ENCODE measurements at regions not wholly inside any gene's neighbourhood (a gene's known extent, or its start where the extent isn't known, plus 50 kb on each side); places are given as distances from the start of the nearest gene placed in this dataset.

DNA sequence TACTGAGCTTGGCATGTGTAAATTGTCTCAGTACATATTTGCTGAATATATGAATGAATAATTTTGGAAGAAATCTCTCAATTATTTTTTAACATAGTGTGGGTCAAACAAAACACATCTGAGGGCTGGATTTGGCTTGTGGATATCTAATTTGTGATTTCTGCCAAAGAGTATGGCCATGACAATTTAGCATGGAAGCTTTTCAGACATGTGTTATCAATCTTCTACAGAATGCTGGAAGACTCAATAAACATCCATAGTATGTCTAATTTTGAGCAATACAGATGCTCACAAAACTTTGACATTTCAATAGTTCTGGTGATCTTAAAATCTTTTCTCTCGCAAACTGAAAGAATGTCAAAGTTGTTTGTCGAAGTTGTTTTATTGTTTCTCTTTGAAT, 214.1 kb upstream of the ANKH start:
- BruUV-seq (replicated peaks), result no TSS peak
- Histone ChIP-seq H4K20me1 (ENCODE audit: low read length) (no peaks in the 10 kb centered on the region), H3K4me1 (ENCODE audit: insufficient read depth, low read length) (no peaks in the 10 kb centered on the region), H3K4me2 (ENCODE audit: low read length) (no peak overlapping the region), H3K9ac (ENCODE audit: low read length) (no peak overlapping the region), H3K27me3 (ENCODE audit: low read length) (peaks cover 23% of the 10 kb centered on the region; the same call in 1 of the 2 replicates), H3K9me3 (ENCODE audit: low read length) (no peaks in the 10 kb centered on the region), H3F3A (ENCODE audit: low read length, unreplicated experiment) (no peaks in the 10 kb centered on the region), H3K36me3 (ENCODE audit: low read depth, low read length) (no peaks in the 10 kb centered on the region), H3K9me2 (replicated peaks; ENCODE audit: low read length) (no peaks in the 10 kb centered on the region), H3K27ac (ENCODE audit: low read length) (no peak overlapping the region), H3K79me2 (ENCODE audit: low read length) (no peaks in the 10 kb centered on the region), H2AFZ (ENCODE audit: low read length) (no peak overlapping the region), H3K4me3 (ENCODE audit: low read length) (no peak overlapping the region)
- ChIA-PET CTCF (no interaction called here), POLR2A (ENCODE audit: unreplicated experiment) (no interaction called here)
- TF ChIP-seq EZH2 (IDR thresholded peaks at IDR 0.05; ENCODE audit: low read length, unreplicated experiment), result no peak
- TF ChIP-seq, protein P1, sequence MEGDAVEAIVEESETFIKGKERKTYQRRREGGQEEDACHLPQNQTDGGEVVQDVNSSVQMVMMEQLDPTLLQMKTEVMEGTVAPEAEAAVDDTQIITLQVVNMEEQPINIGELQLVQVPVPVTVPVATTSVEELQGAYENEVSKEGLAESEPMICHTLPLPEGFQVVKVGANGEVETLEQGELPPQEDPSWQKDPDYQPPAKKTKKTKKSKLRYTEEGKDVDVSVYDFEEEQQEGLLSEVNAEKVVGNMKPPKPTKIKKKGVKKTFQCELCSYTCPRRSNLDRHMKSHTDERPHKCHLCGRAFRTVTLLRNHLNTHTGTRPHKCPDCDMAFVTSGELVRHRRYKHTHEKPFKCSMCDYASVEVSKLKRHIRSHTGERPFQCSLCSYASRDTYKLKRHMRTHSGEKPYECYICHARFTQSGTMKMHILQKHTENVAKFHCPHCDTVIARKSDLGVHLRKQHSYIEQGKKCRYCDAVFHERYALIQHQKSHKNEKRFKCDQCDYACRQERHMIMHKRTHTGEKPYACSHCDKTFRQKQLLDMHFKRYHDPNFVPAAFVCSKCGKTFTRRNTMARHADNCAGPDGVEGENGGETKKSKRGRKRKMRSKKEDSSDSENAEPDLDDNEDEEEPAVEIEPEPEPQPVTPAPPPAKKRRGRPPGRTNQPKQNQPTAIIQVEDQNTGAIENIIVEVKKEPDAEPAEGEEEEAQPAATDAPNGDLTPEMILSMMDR (conservative IDR thresholded peaks at IDR 0.05; ENCODE audit: low read depth, low read length), result no peak
- no peak for TF ChIP-seq EZH2phosphoT487 (IDR thresholded peaks at IDR 0.05; ENCODE audit: borderline replicate concordance, low read length)
- DNase-seq (no peak), ATAC-seq (no peak)
- intact Hi-C loops (cut with micrococcal nuclease), result no loop called here

DNA sequence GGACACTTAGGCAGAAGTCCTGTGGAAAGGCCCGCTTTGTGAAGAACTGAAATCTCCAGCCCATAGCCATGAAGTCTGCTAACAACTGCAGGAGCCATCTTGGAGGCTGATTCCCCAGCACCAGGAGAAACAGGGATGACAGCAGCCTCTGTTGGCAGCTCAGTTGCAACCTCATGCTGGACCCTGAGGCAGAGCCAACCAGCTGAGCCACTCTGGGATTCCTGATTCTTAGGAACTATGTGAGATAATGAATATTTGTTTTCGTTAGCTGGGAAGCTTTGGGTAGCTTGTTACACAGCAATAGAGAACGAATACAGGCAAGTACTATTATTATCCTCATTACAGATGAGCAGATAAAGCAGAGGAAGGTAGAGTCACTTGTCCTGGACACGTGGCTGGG, 210.5 kb upstream of the ANKH start:
- Histone ChIP-seq H3F3A (ENCODE audit: low read length, unreplicated experiment) (no peaks in the 10 kb centered on the region), H3K9ac (ENCODE audit: low read length) (no peak overlapping the region), H3K9me3 (ENCODE audit: low read length) (no peaks in the 10 kb centered on the region), H3K4me2 (ENCODE audit: low read length) (no peak overlapping the region), H3K9me2 (replicated peaks; ENCODE audit: low read length) (no peaks in the 10 kb centered on the region), H3K79me2 (ENCODE audit: low read length) (no peaks in the 10 kb centered on the region), H3K4me1 (ENCODE audit: insufficient read depth, low read length) (no peaks in the 10 kb centered on the region), H3K36me3 (ENCODE audit: low read depth, low read length) (no peaks in the 10 kb centered on the region), H3K27me3 (ENCODE audit: low read length) (peaks cover 45% of the 10 kb centered on the region; the same call in 1 of the 2 replicates), H3K4me3 (ENCODE audit: low read length) (no peak overlapping the region), H4K20me1 (ENCODE audit: low read length) (no peaks in the 10 kb centered on the region), H3K27ac (ENCODE audit: low read length) (no peak overlapping the region), H2AFZ (ENCODE audit: low read length) (no peak overlapping the region)
- no TSS peak for BruUV-seq (replicated peaks)
- DNase-seq (no peak), ATAC-seq (no peak)
- CTCF ChIA-PET, result no interaction called here
- TF ChIP-seq EZH2phosphoT487 (IDR thresholded peaks at IDR 0.05; ENCODE audit: borderline replicate concordance, low read length) (no peak), EZH2 (IDR thresholded peaks at IDR 0.05; ENCODE audit: low read length, unreplicated experiment) (no peak)
- TF ChIP-seq, protein P1 (conservative IDR thresholded peaks at IDR 0.05; ENCODE audit: low read depth, low read length), result no peak
- POLR2A ChIA-PET (ENCODE audit: unreplicated experiment), result no interaction called here
- intact Hi-C loops (cut with micrococcal nuclease), result no loop called here

DNA sequence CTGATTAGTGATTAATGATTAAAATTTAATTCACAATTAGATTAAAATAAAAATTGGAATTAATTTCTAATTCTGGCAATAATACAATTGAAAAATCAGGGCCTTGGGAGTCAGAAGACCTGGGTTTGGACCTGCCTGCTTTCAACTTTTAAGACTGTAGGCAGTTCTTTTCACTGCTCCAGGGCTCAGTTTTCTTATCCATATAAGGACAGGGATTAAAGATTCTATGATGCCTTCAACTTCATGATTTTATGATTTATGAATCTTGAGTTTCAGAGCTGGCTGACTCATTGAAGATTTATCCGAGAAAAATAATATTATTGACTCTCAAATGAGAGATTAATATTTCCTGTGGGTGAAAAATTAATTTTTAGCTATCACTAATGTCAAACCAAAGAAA, 208.6 kb upstream of the ANKH start:
- no peak for ATAC-seq
- no peak overlapping the region for H3K9ac ChIP-seq (ENCODE audit: low read length)
- CTCF ChIA-PET, result no interaction called here
- H3K4me2 ChIP-seq (ENCODE audit: low read length), result no peak overlapping the region
- DNase-seq, result no peak
- H3K79me2 ChIP-seq (ENCODE audit: low read length), result no peaks in the 10 kb centered on the region
- H3K9me2 ChIP-seq (replicated peaks; ENCODE audit: low read length), result no peaks in the 10 kb centered on the region
- no peaks in the 10 kb centered on the region for H3K9me3 ChIP-seq (ENCODE audit: low read length)
- no peaks in the 10 kb centered on the region for H4K20me1 ChIP-seq (ENCODE audit: low read length)
- BruUV-seq (replicated peaks), result no TSS peak
- intact Hi-C loops (cut with micrococcal nuclease), result no loop called here
- POLR2A ChIA-PET (ENCODE audit: unreplicated experiment), result no interaction called here
- H3K36me3 ChIP-seq (ENCODE audit: low read depth, low read length), result no peaks in the 10 kb centered on the region
- H3K27ac ChIP-seq (ENCODE audit: low read length), result no peak overlapping the region
- no peaks in the 10 kb centered on the region for H3F3A ChIP-seq (ENCODE audit: low read length, unreplicated experiment)
- no peak overlapping the region for H2AFZ ChIP-seq (ENCODE audit: low read length)
- H3K27me3 ChIP-seq (ENCODE audit: low read length), result peaks cover 39% of the 10 kb centered on the region; the same call in 1 of the 2 replicates
- no peaks in the 10 kb centered on the region for H3K4me1 ChIP-seq (ENCODE audit: insufficient read depth, low read length)
- H3K4me3 ChIP-seq (ENCODE audit: low read length), result no peak overlapping the region
- TF ChIP-seq EZH2 (IDR thresholded peaks at IDR 0.05; ENCODE audit: low read length, unreplicated experiment), result no peak
- TF ChIP-seq, protein P1 (conservative IDR thresholded peaks at IDR 0.05; ENCODE audit: low read depth, low read length), result no peak
- TF ChIP-seq EZH2phosphoT487 (IDR thresholded peaks at IDR 0.05; ENCODE audit: borderline replicate concordance, low read length), result no peak

All from PC-3 (cell line).